Epithelial cell of prostate (primary cell): ENCODE measurements at regions not wholly inside any gene's neighbourhood (a gene's known extent, or its start where the extent isn't known, plus 50 kb on each side); places are given as distances from the start of the nearest gene placed in this dataset.

ENCODE experiments used
- DNase-seq: peaks from one replicate; pipeline ENCODE4 v3.0.0-alpha.2; 2011; ENCODE audit warnings: low read depth, low spot score
- H3K27ac ChIP-seq: fragments of 450-650 bp; 2 replicates; pipeline ENCODE4 v1.5.1; 2017; ENCODE audit warnings: mild to moderate bottlenecking

GRCh38 chr20:60484316-60484715, 526.1 kb downstream of the CDH26 start:
- H3K27ac ChIP-seq = no peak overlapping the region
- no peak for DNase-seq

GRCh38 chr20:60485012-60485760, 527.0 kb downstream of the CDH26 start:
- DNase-seq = no peak
- no peak overlapping the region for H3K27ac ChIP-seq

- DNase-seq = no peak
- H3K27ac ChIP-seq = no peak overlapping the region
Observed at GRCh38 chr20:60486315-60486714, 528.1 kb downstream of the CDH26 start.

GRCh38 chr20:60486937-60487336, 528.7 kb downstream of the CDH26 start:
- no peak for DNase-seq
- no peak overlapping the region for H3K27ac ChIP-seq

GRCh38 chr20:60490217-60491050, 532.2 kb downstream of the CDH26 start:
- no peak overlapping the region for H3K27ac ChIP-seq
- no peak for DNase-seq

GRCh38 chr20:60491051-60491581, 532.9 kb downstream of the CDH26 start:
- DNase-seq = no peak

GRCh38 chr20:60494476-60494875, 536.3 kb downstream of the CDH26 start:
- no peak overlapping the region for H3K27ac ChIP-seq
- no peak for DNase-seq

More at GRCh38 chr20:60491051-60491581, 532.9 kb downstream of the CDH26 start:
- no peak overlapping the region for H3K27ac ChIP-seq

GRCh38 chr20:60497298-60498035, 539.2 kb downstream of the CDH26 start:
- H3K27ac ChIP-seq = no peak overlapping the region
- no peak for DNase-seq

GRCh38 chr20:60500038-60500701, 541.9 kb downstream of the CDH26 start:
- no peak for DNase-seq
- H3K27ac ChIP-seq = no peak overlapping the region

GRCh38 chr20:60501048-60501447, 542.8 kb downstream of the CDH26 start:
- no peak for DNase-seq
- no peak overlapping the region for H3K27ac ChIP-seq

GRCh38 chr20:60502881-60503280, 544.7 kb downstream of the CDH26 start:
- DNase-seq = no peak
- no peak overlapping the region for H3K27ac ChIP-seq

GRCh38 chr20:60505423-60505822, 547.2 kb downstream of the CDH26 start:
- H3K27ac ChIP-seq = no peak overlapping the region
- DNase-seq = no peak

GRCh38 chr20:60506061-60506460, 547.8 kb downstream of the CDH26 start:
- no peak overlapping the region for H3K27ac ChIP-seq
- no peak for DNase-seq

- no peak for DNase-seq
- no peak overlapping the region for H3K27ac ChIP-seq
Observed at GRCh38 chr20:60507087-60507694, 549.0 kb downstream of the CDH26 start.

GRCh38 chr20:60509407-60509806, 551.2 kb downstream of the CDH26 start:
- DNase-seq = no peak

GRCh38 chr20:60510356-60510755, 552.1 kb downstream of the CDH26 start:
- H3K27ac ChIP-seq = no peak overlapping the region
- no peak for DNase-seq

More at GRCh38 chr20:60509407-60509806, 551.2 kb downstream of the CDH26 start:
- no peak overlapping the region for H3K27ac ChIP-seq

- DNase-seq = no peak
Observed at GRCh38 chr20:60512443-60512842, 554.2 kb downstream of the CDH26 start.

GRCh38 chr20:60513141-60513540, 554.9 kb downstream of the CDH26 start:
- no peak overlapping the region for H3K27ac ChIP-seq
- no peak for DNase-seq

More at GRCh38 chr20:60512443-60512842, 554.2 kb downstream of the CDH26 start:
- H3K27ac ChIP-seq = no peak overlapping the region

- no peak for DNase-seq
- no peak overlapping the region for H3K27ac ChIP-seq
Observed at GRCh38 chr20:60516442-60516841, 558.2 kb downstream of the CDH26 start.
